Peyer's patch (tissue), 4 donors: ENCODE measurements at regions not wholly inside any gene's neighbourhood (a gene's known extent, or its start where the extent isn't known, plus 50 kb on each side); places are given as distances from the start of the nearest gene placed in this dataset.

Experiments
- DNase-seq, 3 donors: peaks; one replicate each; pipeline ENCODE4 v3.0.0-alpha.2; 2017 to 2019
- H3K27ac ChIP-seq, 4 donors: fragments of 200-600 bp; sonication (generic); one replicate each; pipeline ENCODE4 v1.5.1; 2016 to 2019
- H3K27me3 ChIP-seq, 2 donors: fragments of 200-600 bp; sonication (generic); one replicate each; pipeline ENCODE4 v1.5.1; 2019
- H3K36me3 ChIP-seq, 3 donors: fragments of 200-600 bp; sonication (generic); one replicate each; pipeline ENCODE4 v1.5.1; 2016 to 2019
- H3K4me1 ChIP-seq, 4 donors: fragments of 200-600 bp; sonication (generic); one replicate each; pipeline ENCODE4 v1.5.1; 2016 to 2019
- H3K4me3 ChIP-seq, 4 donors: fragments of 200-600 bp; sonication (generic); 1 replicate in 3 of 4; 2 replicates in 1 of 4; pipeline ENCODE4 v1.5.1; 2016 to 2019; ENCODE audit warnings: mild to moderate bottlenecking in 1 of 4
- H3K9me3 ChIP-seq, 4 donors: fragments of 200-600 bp; sonication (generic); one replicate each; pipeline ENCODE4 v1.5.1; 2016 to 2019; ENCODE audit warnings: mild to moderate bottlenecking in 1 of 4
- CTCF ChIP-seq, 6 experiments: fragments of 450-650 bp in 4 of 6; fragments of 200-600 bp in 2 of 6; sonication (generic) in 1 of 6; IDR thresholded peaks; one replicate each; pipeline ENCODE4 v1.5.1; 2017 to 2019; ENCODE audit warnings: antibody characterized with exemption in 6 of 6, mild to moderate bottlenecking in 3 of 6, moderate library complexity in 1 of 6
- POLR2A ChIP-seq, 2 donors: fragments of 450-650 bp; IDR thresholded peaks; one replicate each; pipeline ENCODE4 v1.5.1; 2017; ENCODE audit warnings: antibody characterized with exemption in 2 of 2, mild to moderate bottlenecking in 2 of 2, moderate library complexity in 2 of 2

GRCh38 chr6:20306491-20306890 is 94.2 kb upstream of the MBOAT1 start:
- H3K4me1 ChIP-seq = no peaks in the 10 kb centered on the region
- DNase-seq = no peak
- no peaks in the 10 kb centered on the region for H3K27me3 ChIP-seq
- no peak for TF ChIP-seq POLR2A (IDR thresholded peaks at IDR 0.05)
- no peak for TF ChIP-seq CTCF (IDR thresholded peaks at IDR 0.05)
- H3K36me3 ChIP-seq = no peaks in the 10 kb centered on the region
- no peaks in the 10 kb centered on the region for H3K9me3 ChIP-seq
- H3K27ac ChIP-seq = no peak overlapping the region
- H3K4me3 ChIP-seq = no peak overlapping the region

- TF ChIP-seq CTCF (IDR thresholded peaks at IDR 0.05) = no peak
- no peak for TF ChIP-seq POLR2A (IDR thresholded peaks at IDR 0.05)
- Histone ChIP-seq H3K4me3 (no peak overlapping the region), H3K27me3 (no peaks in the 10 kb centered on the region), H3K9me3 (no peaks in the 10 kb centered on the region), H3K27ac (no peak overlapping the region), H3K36me3 (no peaks in the 10 kb centered on the region), H3K4me1 (peaks cover 0 to 8% (median 0%) of the 10 kb centered on the region in 4 donors)
- DNase-seq = no peak
Measured at GRCh38 chr6:20309186-20309585, 92.5 kb upstream of the E2F3 start.

- peaks cover 0 to 14% (median 0%) of the 10 kb centered on the region in 4 donors for H3K4me1 ChIP-seq
- no peak overlapping the region for H3K27ac ChIP-seq
- no peaks in the 10 kb centered on the region for H3K36me3 ChIP-seq
- H3K27me3 ChIP-seq = no peaks in the 10 kb centered on the region
- H3K4me3 ChIP-seq = no peak overlapping the region
- no peak for TF ChIP-seq POLR2A (IDR thresholded peaks at IDR 0.05)
- TF ChIP-seq CTCF (IDR thresholded peaks at IDR 0.05) = no peak
- no peak for DNase-seq
- H3K9me3 ChIP-seq = no peaks in the 10 kb centered on the region
Measured at GRCh38 chr6:20310185-20310584, 91.5 kb upstream of the E2F3 start.

- H3K27ac ChIP-seq = no peak overlapping the region
- H3K36me3 ChIP-seq = no peaks in the 10 kb centered on the region
- TF ChIP-seq POLR2A (IDR thresholded peaks at IDR 0.05) (no peak), CTCF (IDR thresholded peaks at IDR 0.05) (no peak)
- no peak for DNase-seq
- H3K4me1 ChIP-seq = peaks cover 0 to 14% (median 0%) of the 10 kb centered on the region in 4 donors
- H3K27me3 ChIP-seq = no peaks in the 10 kb centered on the region
- no peak overlapping the region for H3K4me3 ChIP-seq
- no peaks in the 10 kb centered on the region for H3K9me3 ChIP-seq
Measured at GRCh38 chr6:20312606-20313005, 89.1 kb upstream of the E2F3 start.

GRCh38 chr6:20313051-20313450 is 88.6 kb upstream of the E2F3 start:
- Histone ChIP-seq H3K9me3 (no peaks in the 10 kb centered on the region), H3K4me1 (peaks cover 0 to 14% (median 0%) of the 10 kb centered on the region in 4 donors), H3K27ac (no peak overlapping the region), H3K27me3 (no peaks in the 10 kb centered on the region), H3K4me3 (no peak overlapping the region), H3K36me3 (no peaks in the 10 kb centered on the region)
- TF ChIP-seq CTCF (IDR thresholded peaks at IDR 0.05) (no peak), POLR2A (IDR thresholded peaks at IDR 0.05) (no peak)
- DNase-seq = no peak

- no peaks in the 10 kb centered on the region for H3K9me3 ChIP-seq
- no peaks in the 10 kb centered on the region for H3K27me3 ChIP-seq
- H3K36me3 ChIP-seq = no peaks in the 10 kb centered on the region
- TF ChIP-seq POLR2A (IDR thresholded peaks at IDR 0.05) (no peak), CTCF (IDR thresholded peaks at IDR 0.05) (no peak)
- no peak for DNase-seq
- peak overlapping the region in 2 of 4 donors; percentile 44 to 54 for H3K27ac ChIP-seq
- peaks cover 0 to 14% (median 0%) of the 10 kb centered on the region in 4 donors for H3K4me1 ChIP-seq
- H3K4me3 ChIP-seq = no peak overlapping the region
Measured at GRCh38 chr6:20313960-20314530, 87.6 kb upstream of the E2F3 start.
